Muscle of back (tissue), 3 donors: ENCODE measurements at regions not wholly inside any gene's neighbourhood (a gene's known extent, or its start where the extent isn't known, plus 50 kb on each side); places are given as distances from the start of the nearest gene placed in this dataset.
A peak's percentile ranks its signal among the peaks of the same experiment; 100 is the strongest.

Source experiments
- DNase-seq, 3 donors: peaks; one replicate each; pipeline versions ENCODE4 v3.0.0 to v3.0.0-alpha.2; 2013

DNA sequence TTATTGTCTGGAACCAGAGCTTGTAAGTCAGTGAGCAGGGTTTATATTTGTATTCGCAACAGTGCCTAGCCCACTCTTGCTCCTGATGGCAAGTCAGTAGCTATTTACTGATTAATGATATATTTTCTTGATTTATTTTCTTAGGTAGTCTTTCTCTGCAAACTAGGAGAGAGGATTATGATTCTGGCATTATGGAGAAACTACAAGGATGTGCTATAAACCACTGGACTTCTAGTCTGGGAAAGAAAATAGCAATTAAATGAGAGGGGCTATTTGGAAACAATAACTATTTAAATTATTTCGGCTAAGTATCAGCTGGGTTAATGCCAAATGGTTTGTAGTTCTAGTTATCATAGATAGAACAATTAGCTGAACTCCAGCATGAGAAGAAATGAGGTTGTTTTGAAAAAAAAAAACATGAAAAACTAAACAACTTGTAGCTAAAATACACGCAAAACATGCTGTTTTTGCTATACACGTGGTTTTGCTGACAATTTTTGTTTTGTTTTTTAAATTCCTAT, 304.9 kb upstream of the TCF21 start:
- DNase-seq: no peak

DNA sequence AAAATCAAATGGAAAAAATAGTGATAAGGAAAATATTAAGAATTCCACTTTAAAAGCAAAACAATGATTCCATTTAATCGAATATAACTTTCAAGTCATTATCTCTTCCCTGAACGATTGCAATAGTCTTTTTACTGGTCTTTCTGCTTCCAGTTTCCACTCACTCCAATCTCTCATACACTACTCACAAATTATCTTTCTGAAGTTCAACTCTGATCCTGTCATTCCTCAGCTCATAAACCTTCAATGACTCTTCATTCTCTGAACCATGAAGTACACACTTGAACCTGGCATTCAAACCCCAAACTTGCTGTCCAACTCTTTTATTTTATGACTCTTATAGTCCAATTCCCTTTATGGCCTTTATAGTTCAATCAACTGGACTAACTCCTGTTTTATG, 304.1 kb upstream of the TCF21 start:
- peak in 1 of 3 donors; percentile 22 for DNase-seq

DNA sequence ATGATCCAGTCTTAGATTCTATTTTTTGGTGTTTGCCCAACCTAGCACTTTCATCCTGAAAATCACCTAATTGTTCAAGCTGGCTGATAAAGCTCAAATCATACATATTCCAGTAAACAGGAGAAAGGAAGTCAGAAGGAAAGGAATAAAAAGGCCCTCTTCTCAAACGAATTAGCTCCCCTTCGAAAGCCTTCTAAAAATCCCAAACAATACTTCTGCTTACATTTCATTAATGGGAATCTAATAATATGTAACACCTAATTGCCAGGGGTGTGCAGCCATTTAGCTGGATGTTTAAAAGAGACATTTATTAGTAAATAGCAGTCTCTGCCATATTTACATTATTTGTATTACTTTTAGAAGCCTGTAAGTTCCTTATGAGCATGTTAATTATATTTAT, 302.9 kb upstream of the TCF21 start:
- DNase-seq: no peak

DNA sequence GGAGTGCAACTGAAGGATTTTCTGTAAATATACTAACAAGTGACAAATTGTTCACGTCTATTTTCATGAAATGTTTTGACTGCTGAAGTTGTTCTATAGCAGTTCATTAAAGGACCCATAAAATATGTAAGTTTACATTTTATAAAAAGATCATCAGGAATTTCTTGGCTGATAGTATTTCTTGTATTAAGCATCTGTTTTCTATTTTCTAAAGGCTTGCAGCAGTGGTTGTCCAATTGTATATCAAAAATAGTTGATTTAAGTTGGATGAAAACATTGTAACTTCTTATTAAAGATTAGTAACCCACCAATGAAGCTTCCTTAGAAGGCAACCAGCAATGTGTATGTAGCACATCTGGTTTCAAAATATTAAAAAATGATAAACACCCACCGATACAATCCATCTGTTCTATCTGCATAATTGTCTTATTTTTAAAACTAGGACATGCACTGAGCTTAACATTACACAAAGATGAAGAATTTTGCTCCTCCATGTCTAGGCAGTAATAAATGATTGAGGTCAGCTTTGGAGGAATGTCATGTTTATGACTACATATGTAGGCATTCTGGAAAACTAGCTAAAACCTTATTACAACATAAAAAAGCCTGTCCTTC, 301.3 kb upstream of the TCF21 start:
- peak; percentile 31 to 78 (median 75) for DNase-seq

DNA sequence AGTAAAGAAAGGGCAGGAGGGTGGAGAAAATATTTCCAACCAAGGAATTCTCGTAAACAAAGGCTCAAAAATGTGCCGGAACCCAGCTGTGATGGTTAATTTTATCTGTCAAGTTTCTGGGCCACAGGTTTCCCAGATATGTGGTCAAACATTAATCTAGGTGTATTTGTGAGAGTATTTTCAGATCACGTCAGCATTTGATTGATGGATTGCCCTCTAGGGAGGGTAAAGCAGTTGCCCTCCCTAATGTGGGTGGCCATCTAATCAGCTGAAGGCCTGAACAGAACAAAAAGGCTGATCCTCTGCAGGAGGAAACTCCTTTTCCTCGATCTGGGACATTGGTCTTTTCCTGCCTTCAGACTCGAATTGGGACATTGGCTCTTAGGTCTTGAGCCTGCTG, 298.7 kb upstream of the TCF21 start:
- no peak for DNase-seq

DNA sequence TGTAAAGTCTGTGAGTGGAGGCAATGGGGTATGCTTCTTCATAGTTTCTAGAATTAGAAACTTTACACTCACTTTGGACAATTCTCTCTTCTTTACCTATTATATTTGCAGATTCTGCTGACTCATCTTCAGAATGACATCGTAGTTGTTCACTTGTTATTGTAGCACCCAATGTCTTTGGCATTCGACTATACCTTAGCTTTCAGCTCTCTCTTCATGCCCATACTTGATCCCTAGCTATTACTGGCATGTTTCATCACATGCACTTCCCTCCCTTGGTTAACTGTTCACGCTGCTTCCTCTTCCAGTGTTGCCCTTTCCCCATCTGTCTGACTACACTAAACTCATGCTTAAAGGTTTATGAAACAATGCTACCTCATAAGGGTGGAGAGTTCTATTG, 298.1 kb upstream of the TCF21 start:
- DNase-seq: no peak

DNA sequence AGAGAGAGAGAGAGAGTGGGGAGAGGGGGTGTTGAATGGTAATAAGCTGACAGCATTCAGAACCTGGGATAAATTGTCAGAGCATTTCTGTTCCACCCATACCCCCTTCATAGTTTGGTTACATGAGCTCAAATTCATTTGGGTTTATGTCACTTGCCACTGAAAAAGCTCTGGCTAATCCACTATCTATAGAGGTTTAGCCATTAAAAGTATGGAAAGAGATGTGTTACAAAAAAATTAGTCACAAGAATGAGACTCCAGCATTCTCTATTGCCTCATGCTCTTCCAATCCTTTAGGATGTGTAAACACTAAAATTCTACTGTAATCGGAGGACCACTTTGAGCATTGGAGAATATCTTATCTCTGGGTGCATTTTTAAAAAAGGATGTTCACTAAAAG, 297.6 kb upstream of the TCF21 start:
- DNase-seq: no peak

DNA sequence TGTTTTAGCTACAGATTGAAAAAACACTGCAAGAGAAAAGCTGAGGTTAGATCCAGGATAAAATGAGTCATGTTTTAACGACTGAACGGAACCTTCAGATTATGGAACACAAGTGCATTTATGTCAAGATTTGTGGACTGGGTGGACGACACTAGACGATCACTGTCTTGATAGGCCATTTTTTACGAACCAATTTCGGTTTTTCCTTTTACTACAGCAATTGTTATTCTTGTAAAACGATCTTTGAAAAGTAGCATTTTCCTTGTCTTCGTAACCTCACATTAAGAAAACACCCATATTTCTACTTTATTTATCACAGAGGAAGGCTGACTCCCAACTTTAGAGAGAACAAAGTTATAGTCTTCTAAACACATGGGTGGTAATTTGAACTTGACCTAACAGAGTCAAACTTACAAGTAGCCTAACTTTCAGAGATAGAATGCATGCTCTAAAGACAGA, 294.2 kb upstream of the TCF21 start:
- DNase-seq: peak; percentile 44 to 76 (median 48)

DNA sequence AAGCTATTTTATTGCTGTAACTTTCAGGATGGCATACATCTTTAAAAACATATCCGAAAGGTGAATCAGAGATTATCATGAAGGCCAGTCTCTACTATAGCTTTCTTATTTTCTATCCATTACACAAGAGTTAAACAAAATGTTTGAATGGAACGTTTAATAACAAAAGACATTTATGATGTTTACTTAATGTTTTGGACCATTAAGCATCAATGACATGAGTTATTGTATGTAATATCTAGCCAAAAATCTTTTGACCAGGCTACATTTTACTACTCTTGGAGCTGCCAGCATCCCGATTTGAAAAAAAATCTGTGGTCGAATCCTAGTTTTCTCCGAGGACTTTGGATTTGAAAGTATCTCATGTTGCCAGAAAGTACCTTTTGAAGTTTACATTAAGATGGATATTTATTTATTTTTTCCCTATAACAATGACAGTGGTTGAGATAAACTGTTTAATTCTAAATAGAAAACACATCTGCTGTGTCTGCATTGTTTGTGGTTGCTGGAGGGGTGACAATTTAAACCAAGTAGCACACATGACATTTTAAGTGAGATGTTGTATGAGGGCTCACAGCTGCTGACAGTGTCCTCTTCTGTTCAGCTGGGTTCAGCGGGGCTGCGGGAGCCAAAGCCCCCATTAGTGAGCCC, 293.7 kb upstream of the TCF21 start:
- DNase-seq: peak; percentile 69 to 90 (median 76)

DNA sequence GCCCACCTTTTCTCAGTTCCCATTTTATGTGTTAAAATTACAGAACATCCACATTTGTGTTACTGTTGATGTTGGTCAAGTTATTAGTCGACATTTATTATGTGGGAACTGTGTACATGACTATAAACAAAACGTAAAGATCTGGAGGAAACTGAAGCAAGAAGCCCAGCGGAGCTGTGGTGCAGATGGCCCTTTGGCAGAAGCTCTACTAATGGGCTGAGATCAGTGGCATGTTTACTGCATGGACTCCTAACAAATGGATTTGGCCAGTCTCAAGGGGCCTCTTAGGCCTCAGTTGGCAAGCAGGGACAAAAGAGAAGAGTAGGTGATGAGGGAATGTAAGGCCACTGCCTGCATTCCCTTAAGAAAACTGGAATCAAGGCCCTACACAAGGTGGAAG, 282.1 kb upstream of the TCF21 start:
- DNase-seq: no peak

DNA sequence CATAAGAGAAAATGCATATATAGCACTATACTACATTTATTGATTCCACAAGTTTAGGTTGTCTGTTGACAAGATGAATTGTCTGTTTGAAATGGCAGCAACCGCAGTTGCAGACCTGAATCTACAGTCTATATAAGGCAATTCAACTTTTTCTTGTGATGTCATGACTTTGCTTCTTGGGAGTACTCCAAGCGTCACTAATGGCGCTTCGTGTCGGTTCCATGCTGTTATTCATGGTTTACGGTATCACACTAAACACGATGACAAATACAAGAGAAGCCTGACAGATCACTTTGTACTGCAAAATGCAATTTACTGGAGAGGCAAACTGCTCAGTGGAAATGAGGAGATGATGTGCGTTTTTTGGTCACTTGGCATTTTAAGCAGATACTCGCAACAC, 280.3 kb upstream of the TCF21 start:
- no peak for DNase-seq

DNA sequence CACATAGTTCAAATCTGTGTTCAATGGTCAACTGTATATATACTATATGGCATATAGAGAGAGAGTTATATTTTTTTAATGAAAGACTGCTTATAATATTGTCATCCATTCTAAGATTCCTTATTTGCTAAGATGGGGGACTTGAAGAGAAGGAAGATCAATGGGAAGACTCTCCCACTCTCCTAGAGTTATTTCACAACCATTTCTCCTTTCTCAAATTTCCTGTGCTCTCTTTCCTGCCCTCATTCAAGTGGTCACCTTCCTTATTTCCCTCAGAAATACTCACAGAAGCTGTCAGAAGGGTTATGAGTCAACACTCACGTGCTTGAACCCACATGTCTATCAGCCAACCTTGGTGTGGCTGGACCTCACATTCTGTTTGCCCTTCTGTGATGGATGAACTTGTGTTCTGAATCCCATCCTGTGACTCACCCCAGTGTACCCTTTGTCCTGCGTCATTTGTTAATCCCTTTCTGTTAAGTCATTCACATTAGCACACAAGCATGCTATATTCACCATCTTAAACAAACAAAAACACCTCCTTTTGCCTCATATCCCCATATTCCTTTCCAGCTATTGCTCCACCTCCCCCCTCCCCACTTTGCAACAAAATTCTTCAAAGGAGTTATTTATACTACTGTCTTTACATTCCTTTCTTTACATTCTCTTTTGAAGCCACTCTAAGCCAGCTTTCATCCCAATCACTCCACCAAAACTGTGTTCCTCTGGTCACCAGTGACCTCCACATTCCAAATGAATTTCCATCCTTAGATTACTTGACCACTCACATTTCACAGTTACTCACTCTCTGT, 279.3 kb upstream of the TCF21 start:
- peak in 1 of 3 donors; percentile 93 for DNase-seq

DNA sequence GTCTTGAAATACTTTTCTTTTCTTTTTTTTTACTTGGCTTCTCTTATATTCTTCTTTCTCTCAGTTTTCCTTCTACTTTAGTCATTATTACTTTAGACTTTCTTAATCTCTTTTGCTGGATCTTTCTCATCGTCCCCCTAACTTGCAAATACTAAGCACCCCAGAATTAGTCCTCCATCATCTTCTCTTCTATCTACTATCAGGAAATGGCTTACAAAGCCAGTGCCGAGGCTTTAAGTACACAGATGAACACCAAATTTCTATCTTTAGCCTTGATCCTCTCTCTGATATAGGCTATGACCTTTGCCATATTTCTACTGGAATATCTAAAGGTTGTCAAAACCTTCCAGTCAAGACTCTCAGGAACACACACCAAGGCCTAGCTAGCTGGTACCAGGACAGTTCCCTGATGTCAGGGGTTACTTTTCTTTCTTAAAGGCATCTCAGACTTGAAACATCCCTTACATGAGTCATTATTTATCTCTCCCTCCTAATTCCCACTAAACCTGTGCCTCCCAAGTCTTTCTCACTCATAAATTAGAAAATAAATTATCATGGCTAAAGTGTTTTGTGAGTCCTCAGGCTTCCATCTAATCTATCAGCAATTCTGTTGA, 278.6 kb upstream of the TCF21 start:
- DNase-seq: no peak

DNA sequence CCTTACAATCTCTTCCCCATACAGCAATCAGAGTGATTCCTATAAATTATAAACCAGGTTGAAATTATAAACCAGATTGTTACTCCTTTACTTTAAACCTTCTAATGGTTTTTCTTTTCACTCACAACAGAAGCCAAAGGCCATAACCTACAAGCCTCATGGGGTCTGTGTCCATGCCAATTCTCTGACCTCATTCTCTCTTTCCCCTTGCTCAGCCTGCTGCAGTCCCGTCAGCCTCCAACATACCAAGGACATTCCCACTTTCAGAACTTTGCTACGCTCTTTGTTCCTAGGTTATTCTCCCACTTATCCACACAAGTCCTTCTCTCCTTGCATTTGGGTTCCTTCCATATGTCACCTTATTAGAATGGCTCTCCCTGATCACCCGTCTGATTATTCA, 277.9 kb upstream of the TCF21 start:
- DNase-seq: peak in 1 of 3 donors; percentile 41

DNA sequence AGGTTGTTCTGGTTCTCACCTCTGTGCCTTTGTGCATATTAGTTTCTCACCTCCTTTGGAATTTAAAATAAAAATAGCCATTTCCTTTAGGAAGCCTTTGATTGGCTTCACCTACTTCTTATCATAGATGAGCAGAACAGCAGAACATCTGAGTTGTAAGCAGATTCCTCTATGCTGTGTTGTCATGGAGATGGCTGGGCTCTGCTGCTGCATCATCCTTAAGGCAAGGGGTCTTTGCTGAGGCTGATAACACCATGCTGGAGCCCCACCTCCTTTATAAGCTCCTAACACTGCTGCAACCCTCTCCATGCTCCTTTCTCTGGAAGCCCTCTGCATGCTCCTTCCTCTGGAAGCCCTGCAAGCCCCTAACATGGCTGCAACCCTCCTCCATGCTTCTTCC, 276.5 kb upstream of the TCF21 start:
- no peak for DNase-seq

DNA sequence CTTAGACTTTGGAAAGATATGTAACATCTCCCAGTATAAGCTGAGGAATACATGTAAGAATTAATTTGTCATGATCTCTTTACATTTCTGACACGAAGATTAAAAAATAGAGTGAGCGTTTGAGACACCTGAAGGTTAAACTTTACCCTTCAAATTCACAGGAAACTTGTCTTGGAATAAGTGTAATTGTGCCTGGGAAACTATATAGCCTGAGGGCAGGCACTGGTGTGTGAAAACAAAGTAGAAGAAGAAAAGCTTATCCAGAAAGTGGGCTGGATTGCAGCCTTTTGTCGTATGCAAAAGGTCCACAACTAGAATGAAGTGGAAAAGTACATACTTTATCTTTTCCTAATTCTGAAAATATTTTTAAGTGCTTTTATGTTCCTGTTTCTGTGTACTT, 275.7 kb upstream of the TCF21 start:
- peak in 1 of 3 donors; percentile 36 for DNase-seq

DNA sequence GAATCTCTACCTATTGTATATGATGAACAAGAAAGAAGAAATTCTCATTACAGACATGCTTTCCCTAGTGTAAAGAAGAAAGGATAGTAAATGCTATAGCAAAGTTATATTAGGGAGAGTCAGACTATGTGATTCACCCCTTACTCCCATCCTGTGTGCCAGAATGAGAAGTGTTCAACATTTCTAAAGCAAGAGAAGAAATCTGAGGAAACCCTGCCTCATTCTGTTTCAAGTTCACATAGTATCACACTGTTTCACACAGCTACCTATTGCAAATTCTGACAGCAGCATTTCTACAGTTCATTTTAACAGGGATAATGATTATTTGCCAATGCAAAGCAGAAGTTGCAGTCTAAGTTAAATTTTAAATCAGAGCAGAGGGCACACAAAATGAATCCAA, 267.2 kb upstream of the TCF21 start:
- no peak for DNase-seq

DNA sequence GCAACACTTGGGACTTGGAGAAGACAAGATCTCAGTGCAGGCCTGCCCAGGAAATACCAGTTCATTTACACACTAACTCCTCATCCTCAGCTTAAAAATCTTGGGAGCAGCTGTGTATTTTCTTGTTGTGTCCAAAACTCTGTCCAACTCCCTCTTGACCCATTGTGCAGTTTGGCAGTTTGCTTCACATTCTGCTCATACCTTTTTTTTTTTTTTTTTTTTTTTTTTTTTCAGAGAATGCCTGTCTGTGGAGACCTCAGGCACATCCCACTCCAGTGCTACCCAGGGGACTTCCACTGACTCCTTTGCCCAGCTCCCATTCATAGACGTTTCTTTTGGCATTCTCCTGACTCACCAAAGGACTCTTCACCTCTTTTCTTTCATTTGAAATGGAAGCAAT, 265.8 kb upstream of the TCF21 start:
- DNase-seq: peak in 2 of 3 donors; percentile 62 to 79

DNA sequence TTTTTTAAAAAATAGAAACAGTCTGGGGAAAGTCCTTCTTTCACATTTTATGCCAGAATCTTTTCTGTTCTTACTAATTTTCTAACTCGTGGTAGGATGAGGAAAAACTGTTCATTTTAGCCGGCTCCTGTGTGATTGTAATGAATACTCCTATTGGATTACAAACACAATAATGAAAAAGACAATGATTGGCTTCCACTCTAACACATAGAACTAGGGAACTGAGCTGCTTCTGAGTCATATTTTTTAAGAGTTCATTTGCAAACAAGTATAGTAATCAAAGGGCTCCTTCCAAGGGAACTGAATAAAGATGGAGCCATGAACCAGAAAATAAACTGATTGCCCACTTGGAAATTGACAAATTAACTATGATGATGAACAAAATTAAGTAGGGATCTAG, 265.3 kb upstream of the TCF21 start:
- no peak for DNase-seq

DNA sequence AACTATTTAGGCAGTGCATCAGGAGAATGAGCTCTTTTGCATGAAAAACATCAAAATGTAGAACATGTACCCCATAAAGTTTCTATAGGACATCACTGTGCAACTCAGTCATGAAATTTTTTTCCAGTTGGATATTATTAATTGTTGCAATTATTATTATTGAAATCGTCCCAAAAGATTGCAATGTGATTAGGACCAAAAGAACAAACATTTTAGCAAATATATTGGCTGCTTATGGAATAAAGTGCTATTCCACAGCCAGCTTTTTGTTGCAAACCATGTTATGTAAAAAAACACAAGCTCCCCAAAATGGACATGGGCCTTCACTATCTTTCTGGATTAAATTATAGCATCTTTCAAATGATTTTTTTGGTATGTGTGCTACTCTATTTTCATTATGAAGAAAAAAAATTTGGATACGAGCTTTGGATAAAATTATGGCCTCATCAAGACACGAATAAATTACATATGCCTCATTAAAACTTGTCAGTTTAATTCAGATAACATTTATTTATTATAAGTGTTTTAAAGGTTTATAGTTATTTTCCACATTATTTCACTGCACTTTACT, 262.7 kb upstream of the TCF21 start:
- DNase-seq: no peak

DNA sequence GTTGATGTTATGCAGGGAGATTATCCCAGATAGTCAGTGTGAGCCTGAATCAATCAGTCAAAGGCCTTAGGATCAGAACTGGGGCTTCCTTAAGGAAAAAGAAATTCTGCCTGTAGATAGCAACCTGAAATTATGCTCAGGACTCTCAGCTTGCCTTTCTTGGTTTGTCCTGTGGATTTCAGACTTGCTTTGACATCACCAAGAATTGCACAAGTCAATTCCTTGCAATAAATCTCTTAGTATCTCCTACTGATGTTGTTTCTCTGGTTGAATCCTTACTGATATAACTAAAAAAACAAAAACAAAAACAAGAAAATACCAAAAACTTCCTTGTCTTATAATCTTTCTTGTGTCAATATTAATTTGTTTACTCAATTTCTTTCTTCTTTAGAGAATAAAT, 258.9 kb upstream of the TCF21 start:
- DNase-seq: no peak

DNA sequence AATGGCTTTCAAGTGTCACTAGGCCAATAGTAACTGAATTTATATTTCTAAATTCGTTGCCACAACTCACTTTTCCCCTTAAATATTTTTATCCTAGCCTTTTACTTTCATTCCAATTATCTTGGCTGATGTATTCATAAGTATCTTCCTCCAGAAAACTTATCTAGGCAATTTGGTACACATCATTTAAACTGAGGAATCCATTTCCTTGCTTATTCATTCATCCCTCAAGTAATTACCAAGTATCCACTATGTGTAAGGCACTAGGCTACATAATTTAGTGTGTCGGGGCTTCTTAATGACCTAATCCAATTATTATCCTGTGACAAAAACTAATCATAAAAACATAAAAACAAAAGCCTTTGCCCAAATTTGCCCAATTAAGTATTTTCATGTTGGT, 258.3 kb upstream of the TCF21 start:
- no peak for DNase-seq
